Activated CD8-positive, alpha-beta T cell treated with anti-CD3 and anti-CD28 coated beads for 36 hours (primary cell): ENCODE measurements at regions not wholly inside any gene's neighbourhood (a gene's known extent, or its start where the extent isn't known, plus 50 kb on each side); places are given as distances from the start of the nearest gene placed in this dataset.

Source experiments
- ATAC-seq: fragments of 200-7000 bp; cut with Tn5 transposase; one replicate; pipeline ENCODE4 v1.10.0; 2021; ENCODE audit warnings: mild to moderate bottlenecking, moderate library complexity
- CTCF ChIA-PET: fragments of 350-600 bp; sonication (Branson Sonifier 250); formaldehyde crosslinking; loops from one replicate; lab custom pipeline; 2021; ENCODE audit warnings: antibody characterized with exemption; lab: Charles Lee
- POLR2A ChIA-PET: fragments of 350-600 bp; sonication (Branson Sonifier 250); formaldehyde crosslinking; loops from one replicate; lab custom pipeline; 2021; ENCODE audit warnings: antibody characterized with exemption; lab: Charles Lee
- DNase-seq: peaks from one replicate; pipeline ENCODE4 v3.0.0-alpha.2; 2020
- H3K27ac Mint-ChIP-seq: one replicate; pipeline ENCODE4 v1.8.0; 2021; ENCODE audit warnings: mild to moderate bottlenecking, mixed read lengths
- H3K27me3 Mint-ChIP-seq: one replicate; pipeline ENCODE4 v1.8.0; 2021; ENCODE audit warnings: mixed read lengths
- H3K36me3 Mint-ChIP-seq: one replicate; pipeline ENCODE4 v1.8.0; 2021; ENCODE audit warnings: low read depth, mixed read lengths
- H3K4me1 Mint-ChIP-seq: one replicate; pipeline ENCODE4 v1.8.0; 2021; ENCODE audit warnings: low read depth, mixed read lengths
- H3K4me3 Mint-ChIP-seq: one replicate; pipeline ENCODE4 v1.8.0; 2021; ENCODE audit warnings: mild to moderate bottlenecking, moderate library complexity, mixed read lengths
- H3K9me3 Mint-ChIP-seq: one replicate; pipeline ENCODE4 v1.8.0; 2021; ENCODE audit warnings: mixed read lengths
- intact Hi-C: fragments of 100-400 bp; cut with micrococcal nuclease; formaldehyde crosslinking; loops from one replicate; pipeline ENCODE4 v1.10.0; 2022
- TF ChIP-seq, protein P1 (sequence below): fragments of 200-600 bp; IDR thresholded peaks from one replicate; pipeline ENCODE4 v1.8.0; 2022; ENCODE audit warnings: antibody characterized with exemption, mild to moderate bottlenecking

GRCh38 chr16:7953360-7953759, 620.7 kb downstream of the RBFOX1 start:
- no peak overlapping the region for H3K4me3 Mint-ChIP-seq
- H3K27me3 Mint-ChIP-seq: no peaks in the 10 kb centered on the region
- CTCF ChIA-PET: no interaction called here
- peaks cover 6% of the 10 kb centered on the region for H3K9me3 Mint-ChIP-seq
- H3K27ac Mint-ChIP-seq: no peak overlapping the region
- no peaks in the 10 kb centered on the region for H3K4me1 Mint-ChIP-seq
- DNase-seq: no peak
- no peak for ATAC-seq
- no peaks in the 10 kb centered on the region for H3K36me3 Mint-ChIP-seq
- intact Hi-C loops: no loop called here
- TF ChIP-seq, protein P1, sequence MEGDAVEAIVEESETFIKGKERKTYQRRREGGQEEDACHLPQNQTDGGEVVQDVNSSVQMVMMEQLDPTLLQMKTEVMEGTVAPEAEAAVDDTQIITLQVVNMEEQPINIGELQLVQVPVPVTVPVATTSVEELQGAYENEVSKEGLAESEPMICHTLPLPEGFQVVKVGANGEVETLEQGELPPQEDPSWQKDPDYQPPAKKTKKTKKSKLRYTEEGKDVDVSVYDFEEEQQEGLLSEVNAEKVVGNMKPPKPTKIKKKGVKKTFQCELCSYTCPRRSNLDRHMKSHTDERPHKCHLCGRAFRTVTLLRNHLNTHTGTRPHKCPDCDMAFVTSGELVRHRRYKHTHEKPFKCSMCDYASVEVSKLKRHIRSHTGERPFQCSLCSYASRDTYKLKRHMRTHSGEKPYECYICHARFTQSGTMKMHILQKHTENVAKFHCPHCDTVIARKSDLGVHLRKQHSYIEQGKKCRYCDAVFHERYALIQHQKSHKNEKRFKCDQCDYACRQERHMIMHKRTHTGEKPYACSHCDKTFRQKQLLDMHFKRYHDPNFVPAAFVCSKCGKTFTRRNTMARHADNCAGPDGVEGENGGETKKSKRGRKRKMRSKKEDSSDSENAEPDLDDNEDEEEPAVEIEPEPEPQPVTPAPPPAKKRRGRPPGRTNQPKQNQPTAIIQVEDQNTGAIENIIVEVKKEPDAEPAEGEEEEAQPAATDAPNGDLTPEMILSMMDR: no peak
- POLR2A ChIA-PET: no interaction called here

DNA sequence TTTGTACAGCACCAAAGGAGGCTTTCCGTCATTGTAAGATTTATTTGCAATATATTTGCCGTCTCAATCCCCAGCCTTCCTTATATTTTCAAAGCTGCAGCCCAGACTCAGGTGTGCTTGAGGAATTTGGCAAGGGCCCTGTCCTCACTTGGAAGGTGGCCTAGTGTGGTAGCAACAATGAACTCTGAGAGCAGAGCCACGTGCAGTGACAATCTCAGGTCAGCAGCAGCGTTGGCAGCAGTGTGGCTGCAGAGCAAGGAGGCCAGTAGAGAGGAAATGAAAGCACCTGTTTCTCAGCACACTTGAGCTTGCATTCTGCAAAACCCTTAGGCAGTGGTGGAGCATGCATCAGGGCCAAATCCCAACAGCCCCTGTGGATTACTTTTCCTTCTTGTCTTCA, 613.5 kb downstream of the RBFOX1 start:
- H3K27me3 Mint-ChIP-seq: no peaks in the 10 kb centered on the region
- ATAC-seq (no peak), DNase-seq (no peak)
- no peaks in the 10 kb centered on the region for H3K4me1 Mint-ChIP-seq
- no peak overlapping the region for H3K27ac Mint-ChIP-seq
- intact Hi-C loops: no loop called here
- ChIA-PET POLR2A (no interaction called here), CTCF (no interaction called here)
- TF ChIP-seq, protein P1: no peak
- no peak overlapping the region for H3K4me3 Mint-ChIP-seq
- peaks cover 7% of the 10 kb centered on the region for H3K9me3 Mint-ChIP-seq
- H3K36me3 Mint-ChIP-seq: no peaks in the 10 kb centered on the region

DNA sequence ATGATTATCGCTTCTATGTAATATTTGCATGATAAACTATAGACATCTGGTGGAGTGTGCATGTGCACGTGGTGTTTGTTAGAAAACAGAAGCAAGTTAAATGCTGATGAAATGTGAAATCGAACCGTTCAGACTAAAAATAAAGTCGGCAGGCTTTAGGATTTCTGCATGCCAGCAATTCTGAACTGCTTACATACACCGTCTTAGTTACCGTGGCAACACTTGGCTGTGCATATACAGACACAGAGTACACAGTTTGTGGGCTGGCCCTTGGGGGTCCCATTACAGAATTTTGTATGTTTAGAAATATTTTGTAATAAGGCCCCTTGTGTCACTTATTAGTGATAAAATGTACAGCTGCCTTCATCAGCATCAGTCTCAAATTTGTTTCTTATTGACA, 605.5 kb downstream of the RBFOX1 start:
- CTCF ChIA-PET: no interaction called here

GRCh38 chr16:7921345-7921744, 588.7 kb downstream of the RBFOX1 start:
- CTCF ChIA-PET: no interaction called here
- no peaks in the 10 kb centered on the region for H3K27me3 Mint-ChIP-seq
- no peak for ATAC-seq

More for the DNA sequence above, 605.5 kb downstream of the RBFOX1 start:
- no peak for ATAC-seq
- H3K4me1 Mint-ChIP-seq: no peaks in the 10 kb centered on the region
- H3K9me3 Mint-ChIP-seq: peaks cover 4% of the 10 kb centered on the region
- H3K27ac Mint-ChIP-seq: no peak overlapping the region
- intact Hi-C loops: no loop called here
- TF ChIP-seq, protein P1: no peak
- no peaks in the 10 kb centered on the region for H3K36me3 Mint-ChIP-seq
- POLR2A ChIA-PET: no interaction called here
- no peak overlapping the region for H3K4me3 Mint-ChIP-seq
- no peak for DNase-seq
- H3K27me3 Mint-ChIP-seq: no peaks in the 10 kb centered on the region

DNA sequence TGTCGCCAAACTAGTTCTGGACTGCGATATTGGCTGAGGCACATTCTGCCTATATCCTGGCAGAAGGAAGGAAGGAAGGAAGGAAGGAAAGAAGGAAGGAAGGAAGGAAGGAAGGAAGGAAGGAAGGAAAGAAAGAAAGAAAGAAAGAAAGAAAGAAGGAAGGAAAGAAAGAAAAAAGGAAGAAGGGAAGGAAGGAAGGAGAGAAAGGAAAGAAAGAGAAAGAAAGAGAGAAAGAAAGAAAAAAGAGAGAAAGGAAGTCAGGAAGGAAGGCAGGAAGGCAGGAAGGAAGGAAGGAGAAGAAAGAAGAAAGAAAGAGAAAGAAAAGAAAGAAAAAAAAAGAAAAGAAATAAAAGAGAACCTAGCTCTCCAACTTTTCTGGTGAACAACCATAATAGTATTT, 587.1 kb downstream of the RBFOX1 start:
- H3K27me3 Mint-ChIP-seq: no peaks in the 10 kb centered on the region
- DNase-seq: no peak
- H3K27ac Mint-ChIP-seq: no peak overlapping the region
- peaks cover 8% of the 10 kb centered on the region for H3K9me3 Mint-ChIP-seq
- H3K4me3 Mint-ChIP-seq: no peak overlapping the region
- no peaks in the 10 kb centered on the region for H3K36me3 Mint-ChIP-seq
- TF ChIP-seq, protein P1: no peak
- no peak for ATAC-seq
- no peaks in the 10 kb centered on the region for H3K4me1 Mint-ChIP-seq
- ChIA-PET POLR2A (no interaction called here), CTCF (no interaction called here)
- intact Hi-C loops: no loop called here

More at GRCh38 chr16:7921345-7921744, 588.7 kb downstream of the RBFOX1 start:
- Mint-ChIP-seq H3K4me1 (no peaks in the 10 kb centered on the region), H3K4me3 (no peak overlapping the region), H3K27ac (no peak overlapping the region), H3K9me3 (peaks cover 8% of the 10 kb centered on the region), H3K36me3 (no peaks in the 10 kb centered on the region)
- TF ChIP-seq, protein P1: no peak
- POLR2A ChIA-PET: no interaction called here
- no peak for DNase-seq
- intact Hi-C loops: no loop called here
